ENCODE measurements at regions not wholly inside any gene's neighbourhood (a gene's known extent, or its start where the extent isn't known, plus 50 kb on each side); places are given as distances from the start of the nearest gene placed in this dataset.

GRCh38 chr1:116276532-116276931, 96.5 kb upstream of the ATP1A1 start:
- TF ChIP-seq, protein P1, sequence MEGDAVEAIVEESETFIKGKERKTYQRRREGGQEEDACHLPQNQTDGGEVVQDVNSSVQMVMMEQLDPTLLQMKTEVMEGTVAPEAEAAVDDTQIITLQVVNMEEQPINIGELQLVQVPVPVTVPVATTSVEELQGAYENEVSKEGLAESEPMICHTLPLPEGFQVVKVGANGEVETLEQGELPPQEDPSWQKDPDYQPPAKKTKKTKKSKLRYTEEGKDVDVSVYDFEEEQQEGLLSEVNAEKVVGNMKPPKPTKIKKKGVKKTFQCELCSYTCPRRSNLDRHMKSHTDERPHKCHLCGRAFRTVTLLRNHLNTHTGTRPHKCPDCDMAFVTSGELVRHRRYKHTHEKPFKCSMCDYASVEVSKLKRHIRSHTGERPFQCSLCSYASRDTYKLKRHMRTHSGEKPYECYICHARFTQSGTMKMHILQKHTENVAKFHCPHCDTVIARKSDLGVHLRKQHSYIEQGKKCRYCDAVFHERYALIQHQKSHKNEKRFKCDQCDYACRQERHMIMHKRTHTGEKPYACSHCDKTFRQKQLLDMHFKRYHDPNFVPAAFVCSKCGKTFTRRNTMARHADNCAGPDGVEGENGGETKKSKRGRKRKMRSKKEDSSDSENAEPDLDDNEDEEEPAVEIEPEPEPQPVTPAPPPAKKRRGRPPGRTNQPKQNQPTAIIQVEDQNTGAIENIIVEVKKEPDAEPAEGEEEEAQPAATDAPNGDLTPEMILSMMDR (IDR thresholded peaks at IDR 0.05) = no peak
- TF ChIP-seq POLR2AphosphoS5 (IDR thresholded peaks at IDR 0.05) = no peak

Measured in breast epithelium (tissue), 3 donors.